ENCODE measurements at regions not wholly inside any gene's neighbourhood (a gene's known extent, or its start where the extent isn't known, plus 50 kb on each side); places are given as distances from the start of the nearest gene placed in this dataset.
"Not testable (repeated sequence)": the region's sequence is repeated elsewhere in the genome, so short reads cannot be mapped to it uniquely, and the experiment has no call there.

DNA sequence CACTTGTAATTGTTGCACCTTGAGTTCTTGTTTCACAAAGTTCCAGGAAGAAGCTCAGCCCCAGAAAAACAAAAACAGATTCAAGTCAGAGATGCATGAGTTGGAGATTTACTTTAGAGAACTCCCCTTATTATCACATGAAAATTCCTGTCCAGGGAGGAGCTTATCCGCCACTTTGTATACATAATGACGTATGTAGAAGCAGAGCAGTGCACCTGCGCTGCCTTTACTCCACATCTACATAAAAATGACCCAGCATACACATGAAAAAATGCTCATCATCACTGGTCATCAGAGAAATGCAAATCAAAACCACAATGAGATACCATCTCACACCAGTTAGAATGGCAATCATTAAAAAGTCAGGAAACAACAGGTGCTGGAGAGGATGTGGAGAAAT lies 73.3 kb upstream of the ZSWIM2 start:
- DNase-seq, result not testable (repeated sequence)

DNA sequence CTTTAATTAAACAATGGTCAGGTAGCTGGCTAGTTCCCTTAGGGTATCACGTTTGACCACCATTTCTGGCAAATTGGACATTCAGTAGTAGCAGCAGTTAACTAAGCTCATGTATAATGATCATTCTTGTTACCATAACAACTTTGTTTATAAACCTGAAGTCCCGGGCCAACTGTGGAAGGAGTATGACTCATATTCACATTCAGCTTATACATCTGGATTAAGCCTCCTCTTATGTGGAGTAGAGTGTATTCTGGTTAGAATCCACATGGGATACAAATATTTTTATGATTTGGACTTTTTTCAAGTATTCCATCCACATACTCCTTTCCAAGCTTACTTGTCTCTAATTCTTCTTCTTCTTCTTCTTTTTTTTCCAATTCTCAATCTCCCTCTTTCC lies 70.3 kb upstream of the ZSWIM2 start:
- peak; percentile 82 for DNase-seq

DNA sequence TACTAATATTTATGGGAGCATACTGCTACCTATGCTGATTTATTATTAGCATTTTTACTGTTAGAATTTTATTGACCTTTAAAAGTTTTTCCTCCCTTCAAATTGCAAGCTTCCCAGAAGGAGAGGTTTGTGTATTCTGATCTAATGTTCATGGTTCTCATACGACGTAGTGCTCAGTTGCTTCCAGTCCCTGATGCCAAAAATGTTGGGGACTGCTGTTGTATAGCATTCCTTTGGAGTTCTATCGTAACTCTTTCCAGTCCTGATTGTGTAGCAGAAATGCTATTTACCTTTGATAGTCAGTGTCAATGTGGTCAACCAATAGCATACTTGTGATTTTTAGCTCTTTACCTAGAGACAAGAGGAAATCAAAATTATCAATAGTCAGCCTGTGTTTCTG lies 69.5 kb upstream of the ZSWIM2 start:
- DNase-seq, result peak; percentile 10

DNA sequence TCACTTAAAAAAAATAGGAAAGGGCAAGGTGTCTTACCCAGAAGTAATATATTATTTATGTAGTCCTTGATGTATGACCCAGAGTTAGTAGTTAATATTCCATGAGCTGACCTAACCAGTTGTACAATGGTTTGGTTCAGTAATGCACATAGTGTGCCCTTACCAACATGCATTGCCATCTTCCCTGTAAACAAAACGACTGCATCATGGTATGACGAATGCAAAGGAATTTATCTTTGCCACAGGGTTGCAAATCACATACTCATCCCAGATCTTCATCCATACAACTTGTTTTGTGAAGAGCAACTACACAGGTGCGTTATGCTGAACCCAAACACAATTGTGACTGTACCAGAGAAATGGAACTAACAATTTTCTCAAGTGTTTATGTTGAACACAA lies 68.9 kb upstream of the ZSWIM2 start:
- DNase-seq, result no peak

DNA sequence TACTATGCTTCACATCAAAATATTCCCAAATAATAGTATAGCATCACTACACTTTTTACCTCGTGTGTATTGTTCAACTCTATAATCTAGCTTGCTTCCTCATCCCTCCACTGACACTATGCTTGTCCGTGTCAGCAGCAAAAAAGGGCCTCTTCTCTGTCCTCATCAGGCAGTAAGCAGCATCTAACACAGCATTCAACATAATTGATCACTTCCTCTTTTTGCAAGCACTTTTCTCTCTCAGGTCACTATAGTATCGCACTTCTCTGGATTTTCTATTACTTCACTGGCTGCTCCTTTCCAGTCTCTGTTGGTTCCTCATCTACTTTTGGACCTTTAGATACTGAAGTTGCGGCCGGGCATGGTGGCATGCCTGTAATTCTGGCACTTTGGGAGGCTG lies 64.9 kb upstream of the ZSWIM2 start:
- DNase-seq, result no peak

DNA sequence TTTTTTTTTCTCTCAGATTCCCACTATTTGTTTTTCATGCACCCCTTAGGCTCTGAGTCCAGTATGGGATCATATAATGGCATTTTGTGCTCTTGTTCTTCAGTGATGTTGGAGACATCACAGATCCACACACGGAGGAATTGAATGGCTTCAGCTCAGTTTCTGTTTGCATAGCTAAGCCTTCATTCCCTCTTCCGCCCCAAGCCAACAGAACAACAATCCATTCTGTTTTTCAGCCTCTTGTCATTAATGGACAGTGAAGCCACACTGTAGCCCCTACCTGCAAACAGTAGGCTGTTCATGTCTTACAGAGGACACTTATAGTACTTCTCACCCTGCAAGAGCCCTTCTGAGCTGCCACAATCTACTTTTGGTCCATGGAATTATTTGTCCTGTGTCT lies 64.0 kb upstream of the ZSWIM2 start:
- no peak for DNase-seq

DNA sequence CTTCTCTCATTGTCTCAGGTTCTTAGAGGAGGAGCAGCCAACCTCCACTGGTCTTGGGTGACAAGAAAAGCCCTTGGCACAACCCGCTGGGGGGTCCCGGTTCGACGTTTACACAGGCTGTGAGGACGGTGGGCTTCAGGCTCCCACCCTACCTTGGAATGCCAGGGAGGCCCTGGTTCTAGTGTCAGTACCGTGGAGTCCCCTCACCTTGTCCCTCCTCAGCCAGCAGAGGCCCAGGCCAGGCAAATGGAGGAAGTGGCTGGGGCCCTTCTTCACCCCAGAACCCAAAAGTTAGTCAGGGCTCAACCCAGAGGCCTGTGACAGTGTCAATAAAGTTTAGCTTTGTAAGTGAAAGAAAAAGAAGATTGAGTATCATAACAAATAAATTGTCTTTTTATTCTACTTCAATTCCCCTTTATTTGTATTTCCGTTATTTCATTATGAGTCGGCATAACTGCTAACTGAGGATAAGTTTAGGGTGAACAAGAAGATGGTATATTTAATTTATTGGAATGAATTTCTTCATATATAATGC lies 62.6 kb upstream of the ZSWIM2 start:
- DNase-seq, result no peak

DNA sequence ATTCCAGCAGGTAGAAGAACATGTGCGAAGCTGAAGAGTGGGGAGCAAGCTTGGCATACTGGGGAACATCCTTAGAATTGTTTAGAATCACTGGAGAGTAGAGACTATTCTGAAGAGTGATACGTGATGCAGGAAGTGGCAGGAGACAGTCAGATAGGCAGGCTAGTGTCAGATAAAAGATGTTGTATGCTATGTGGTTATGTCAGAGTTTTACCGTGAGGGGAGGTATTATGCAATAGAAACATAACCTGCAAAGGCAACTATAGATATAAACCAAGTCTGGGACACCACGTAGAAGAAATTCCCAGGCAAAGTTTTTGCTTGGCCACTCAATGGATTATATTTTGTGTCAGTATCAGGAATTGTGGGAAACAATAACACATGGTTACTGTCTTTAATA lies 62.0 kb upstream of the ZSWIM2 start:
- DNase-seq, result no peak

DNA sequence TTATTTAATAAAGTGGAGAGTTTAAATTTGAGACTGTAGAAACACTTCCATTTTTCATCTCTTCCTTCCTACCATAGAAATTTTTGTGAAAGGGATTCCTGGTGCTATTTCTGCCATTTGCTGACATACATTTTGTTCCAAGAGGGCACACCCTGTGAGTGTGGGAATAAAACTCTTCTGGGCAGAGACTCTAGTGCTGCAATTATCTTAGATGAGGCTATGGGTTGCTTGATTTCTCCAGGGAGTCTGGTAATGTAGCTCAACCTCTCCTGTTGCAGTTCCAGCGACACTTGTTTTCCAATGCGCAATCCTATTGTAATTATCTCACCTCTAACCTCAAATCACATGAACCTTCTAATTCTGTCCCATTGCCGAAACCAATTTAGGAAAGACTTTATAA lies 60.1 kb upstream of the ZSWIM2 start:
- no peak for DNase-seq

DNA sequence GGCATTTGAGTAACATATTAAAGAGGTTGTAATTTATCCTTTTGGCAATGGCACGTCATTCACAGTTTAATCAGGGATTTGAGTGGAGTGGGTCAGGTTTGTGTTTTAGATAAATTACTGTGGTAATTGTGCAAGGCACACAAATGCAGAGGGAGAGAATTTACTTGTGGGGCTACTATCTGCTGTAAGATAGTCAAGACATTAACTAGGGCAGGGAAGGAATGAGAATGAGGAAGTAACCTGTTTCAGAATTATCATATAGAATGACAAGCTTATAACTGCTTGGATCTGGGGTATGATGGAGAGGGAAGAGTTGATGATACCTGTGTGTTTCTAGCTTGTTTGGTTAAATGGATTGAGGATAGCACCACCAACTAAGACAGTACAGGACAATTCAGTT lies 58.9 kb upstream of the ZSWIM2 start:
- DNase-seq, result no peak

DNA sequence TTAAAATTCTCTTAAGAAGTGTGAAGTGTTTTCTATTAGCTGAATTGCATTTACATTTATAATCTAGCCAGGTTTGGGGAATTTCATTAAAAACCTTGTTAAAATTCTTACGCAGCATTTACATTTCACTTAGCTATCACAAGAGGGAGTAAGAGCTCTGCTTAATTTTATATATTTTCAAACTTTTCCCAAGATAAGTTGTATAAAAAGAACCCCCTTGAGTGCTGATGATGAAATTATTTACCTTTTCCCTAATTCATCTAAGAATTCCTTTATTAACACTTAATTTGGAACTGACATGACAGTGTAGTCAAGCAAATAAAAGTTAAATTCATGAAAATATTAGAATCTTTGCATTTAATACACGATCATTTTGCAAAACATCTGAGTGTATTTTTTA lies 54.2 kb upstream of the ZSWIM2 start:
- peak; percentile 17 for DNase-seq
